Urinary bladder (tissue), 3 donors: ENCODE measurements at regions not wholly inside any gene's neighbourhood (a gene's known extent, or its start where the extent isn't known, plus 50 kb on each side); places are given as distances from the start of the nearest gene placed in this dataset.

Experiments
- DNase-seq: peaks from one replicate; pipeline ENCODE4 v3.0.0-alpha.2; 2015; ENCODE audit errors: extremely low spot score
- H3K27ac ChIP-seq: one replicate; pipeline ENCODE4 v1.5.1; 2013; ENCODE audit warnings: low read depth, mild to moderate bottlenecking, moderate library complexity
- H3K36me3 ChIP-seq: one replicate; pipeline ENCODE4 v1.6.1; 2013; ENCODE audit warnings: mild to moderate bottlenecking, moderate library complexity; ENCODE audit not compliant: insufficient read depth
- H3K4me1 ChIP-seq: one replicate; pipeline ENCODE4 v1.6.1; 2013; ENCODE audit warnings: mild to moderate bottlenecking, moderate library complexity; ENCODE audit not compliant: insufficient read depth
- H3K4me3 ChIP-seq: one replicate; pipeline ENCODE4 v1.5.1; 2013; ENCODE audit warnings: low read depth, low read length
- WGBS: extraction: QIAGEN DNeasy Blood & Tissue Kit; methylation state at CpG from one replicate; pipeline ENCODE4 v1.1.7; 2013; 5-methylcytosine and 5-hydroxymethylcytosine counted together
- donor health status: healthy with polysubstance abuse.
- donor health status: healthy.

DNA sequence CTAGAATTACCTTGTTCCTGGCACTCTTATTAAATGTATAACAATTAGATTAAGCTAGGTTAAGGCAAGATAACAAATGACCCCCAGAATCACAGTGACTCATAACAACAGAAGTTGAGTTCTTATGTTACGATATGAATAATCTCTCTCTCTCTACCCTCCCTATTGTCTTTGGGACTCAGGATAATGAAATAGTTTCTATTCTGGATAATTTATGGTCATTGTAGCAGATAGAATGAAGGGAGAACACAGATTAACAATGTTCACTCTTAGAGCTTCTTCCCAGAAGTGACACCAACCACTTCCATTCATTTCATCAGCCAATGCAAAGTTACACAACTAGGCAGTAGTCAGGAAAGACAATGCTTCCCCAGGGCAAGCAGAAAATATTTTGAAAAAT is 334.5 kb downstream of the C11orf87 start:
- 89% methylated on average over 1 of the region's 1 CpG for WGBS
- Histone ChIP-seq H3K4me1 (no peaks in the 10 kb centered on the region), H3K36me3 (no peaks in the 10 kb centered on the region), H3K4me3 (no peak overlapping the region), H3K27ac (no peak overlapping the region)
- DNase-seq, result no peak

DNA sequence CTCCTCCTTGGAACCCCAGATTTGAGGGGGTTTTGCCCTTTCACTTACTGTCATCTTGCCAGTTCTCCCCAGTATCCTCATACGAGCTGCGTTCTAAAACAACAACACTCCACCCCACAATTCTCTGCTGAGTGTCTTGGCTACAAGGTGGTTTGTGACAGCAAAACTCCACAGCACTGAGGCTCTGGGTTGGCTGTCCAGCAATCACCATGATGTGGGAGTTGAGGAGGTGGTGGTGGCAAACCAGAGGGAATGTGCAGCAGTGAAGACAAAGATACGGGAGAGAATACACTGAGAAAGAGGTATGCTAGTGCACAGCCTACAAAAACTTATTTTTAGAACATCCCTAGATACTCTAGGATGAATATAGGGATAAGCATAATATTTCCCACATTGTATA is 335.0 kb downstream of the C11orf87 start:
- DNase-seq, result no peak
- WGBS, result 83% methylated on average over 3 of the region's 3 CpGs
- H3K4me3 ChIP-seq, result no peak overlapping the region
- no peak overlapping the region for H3K27ac ChIP-seq
- no peaks in the 10 kb centered on the region for H3K4me1 ChIP-seq
- H3K36me3 ChIP-seq, result no peaks in the 10 kb centered on the region

DNA sequence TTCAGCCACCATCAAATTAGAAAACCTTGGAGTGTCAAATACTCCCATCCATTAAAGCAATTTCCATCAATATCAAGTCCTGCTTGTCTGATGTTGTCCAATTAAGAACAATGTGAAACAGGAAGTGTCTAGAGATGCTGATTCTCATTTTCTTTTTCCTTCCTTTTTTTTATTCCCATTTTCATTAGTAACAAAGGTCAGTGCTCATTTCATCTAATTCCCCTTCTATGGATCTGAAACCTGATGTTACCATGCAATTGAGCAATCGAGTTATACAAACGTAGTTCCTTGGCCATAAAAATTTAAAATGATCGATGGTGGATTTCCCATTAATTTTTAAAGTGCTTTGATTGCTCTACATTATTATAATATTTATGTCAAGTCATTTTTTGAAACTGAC is 330.6 kb upstream of the ZC3H12C start:
- no peak for DNase-seq
- H3K4me1 ChIP-seq, result no peaks in the 10 kb centered on the region
- H3K4me3 ChIP-seq, result no peak overlapping the region
- WGBS, result 86% methylated on average over 3 of the region's 3 CpGs
- H3K36me3 ChIP-seq, result no peaks in the 10 kb centered on the region
- no peak overlapping the region for H3K27ac ChIP-seq

DNA sequence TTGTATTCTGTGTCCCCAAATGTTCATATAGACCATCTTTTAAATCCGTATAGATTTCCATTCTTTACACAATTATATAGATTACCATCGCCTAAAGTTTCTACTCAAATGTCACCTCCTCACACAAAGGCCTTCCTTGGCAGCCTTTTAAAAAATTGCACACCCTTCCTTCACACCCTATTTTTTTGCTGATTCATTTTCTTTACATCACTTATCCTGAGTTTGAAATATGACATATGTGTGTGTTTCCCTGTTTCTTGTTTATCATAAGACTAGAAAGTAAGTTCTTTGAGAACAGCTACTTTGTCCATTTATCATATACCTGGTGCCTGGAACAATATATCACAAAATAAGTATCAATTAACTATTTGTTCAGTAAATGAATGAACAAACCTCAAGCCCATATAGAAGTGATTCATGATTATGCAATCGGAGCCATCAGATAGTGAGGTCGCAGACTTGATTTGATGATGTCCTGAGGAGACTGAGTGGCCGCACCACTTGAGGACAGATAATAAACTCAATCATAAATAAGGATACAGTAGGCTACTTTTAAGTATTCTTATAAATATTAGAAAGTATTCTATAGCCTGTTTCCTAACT is 327.4 kb upstream of the ZC3H12C start:
- Histone ChIP-seq H3K4me1 (no peaks in the 10 kb centered on the region), H3K27ac (no peak overlapping the region), H3K36me3 (no peaks in the 10 kb centered on the region), H3K4me3 (no peak overlapping the region)
- 88% methylated on average over 5 of the region's 5 CpGs for WGBS
- no peak for DNase-seq

DNA sequence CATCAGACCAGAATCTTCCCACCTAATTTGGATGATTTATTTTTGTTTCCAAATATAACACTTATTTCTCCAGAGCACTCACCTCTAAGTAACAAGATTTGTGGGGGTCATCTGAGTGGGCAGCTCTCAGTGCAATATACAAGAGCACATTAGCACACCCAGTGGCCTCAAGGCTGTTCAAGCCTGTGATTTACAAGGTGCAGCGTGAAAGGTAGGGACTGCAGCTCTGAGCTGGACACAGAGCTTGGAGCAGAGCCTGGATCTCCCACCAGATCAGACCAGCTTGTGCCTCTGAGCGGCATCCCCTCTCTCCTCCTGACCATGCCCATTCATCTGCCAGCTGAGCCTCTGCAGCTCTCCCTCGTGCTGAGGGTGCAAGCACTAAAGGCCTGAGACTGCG is 323.3 kb upstream of the ZC3H12C start:
- no peaks in the 10 kb centered on the region for H3K36me3 ChIP-seq
- H3K4me3 ChIP-seq, result no peak overlapping the region
- DNase-seq, result no peak
- WGBS, result 48% methylated on average over 4 of the region's 4 CpGs
- H3K27ac ChIP-seq, result no peak overlapping the region
- H3K4me1 ChIP-seq, result no peaks in the 10 kb centered on the region

DNA sequence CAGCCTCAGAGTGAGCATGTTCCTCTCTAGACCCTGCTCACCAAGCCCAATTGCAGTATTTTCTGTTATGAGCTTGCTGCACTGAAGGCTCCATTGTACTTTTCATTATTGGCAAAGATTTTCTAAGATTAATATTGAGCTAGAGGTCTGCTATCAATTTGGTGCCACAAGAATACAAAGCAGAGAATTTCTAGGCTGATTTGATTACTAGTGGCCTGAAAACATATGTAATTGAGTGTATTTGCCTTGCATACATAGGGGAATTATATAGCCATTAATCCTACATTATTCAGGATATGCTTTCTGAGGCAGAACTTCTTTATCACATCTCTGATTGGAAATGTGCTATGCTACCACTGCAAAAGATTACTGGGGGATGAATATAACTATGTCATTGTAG is 322.9 kb upstream of the ZC3H12C start:
- H3K36me3 ChIP-seq, result no peaks in the 10 kb centered on the region
- no peak overlapping the region for H3K4me3 ChIP-seq
- no peak overlapping the region for H3K27ac ChIP-seq
- H3K4me1 ChIP-seq, result no peaks in the 10 kb centered on the region
- no peak for DNase-seq

DNA sequence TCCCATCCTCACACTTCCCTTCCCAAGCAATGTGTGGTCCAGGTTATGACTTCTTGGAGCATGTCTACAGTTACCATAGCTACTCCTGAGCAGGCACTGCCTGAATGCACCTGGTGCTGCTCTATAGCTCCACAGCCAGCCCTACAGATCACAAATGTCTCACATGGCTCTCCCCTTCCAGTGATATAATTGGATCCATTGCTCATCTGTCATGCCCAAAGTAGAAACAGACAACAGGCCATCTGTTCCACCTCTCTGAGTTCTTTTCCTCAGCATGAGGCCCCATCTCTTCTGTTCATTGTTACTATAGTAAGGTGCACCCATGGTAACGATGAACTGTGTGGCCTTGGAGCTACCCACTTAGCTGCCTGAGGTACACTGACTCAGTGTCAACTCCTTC is 320.3 kb upstream of the ZC3H12C start:
- no peak for DNase-seq
- 81% methylated on average over 1 of the region's 1 CpG for WGBS
- H3K27ac ChIP-seq, result no peak overlapping the region

DNA sequence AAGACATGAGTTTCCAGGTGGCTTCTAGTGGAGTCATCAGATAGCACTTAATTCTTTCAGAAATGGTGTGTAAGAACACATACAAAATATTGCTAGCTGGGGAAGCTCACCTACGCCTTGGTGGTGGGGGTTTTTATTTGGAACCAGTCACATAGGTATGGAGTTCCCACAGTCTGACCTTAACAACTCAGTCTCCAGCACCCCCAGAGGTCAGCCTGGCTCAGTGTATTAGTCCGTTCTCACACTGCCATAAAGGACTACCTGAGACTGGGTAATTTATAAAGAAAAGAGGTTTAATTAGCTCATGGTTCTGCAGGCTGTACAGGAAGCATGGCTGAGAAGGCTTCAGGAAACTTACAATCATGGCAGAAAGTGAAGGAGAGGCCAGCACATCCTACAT is 317.5 kb upstream of the ZC3H12C start:
- Histone ChIP-seq H3K4me3 (no peak overlapping the region), H3K4me1 (no peaks in the 10 kb centered on the region), H3K36me3 (no peaks in the 10 kb centered on the region), H3K27ac (no peak overlapping the region)
- 81% methylated on average over 2 of the region's 2 CpGs for WGBS
- DNase-seq, result no peak

More for the DNA sequence above, 320.3 kb upstream of the ZC3H12C start:
- Histone ChIP-seq H3K36me3 (no peaks in the 10 kb centered on the region), H3K4me3 (no peak overlapping the region), H3K4me1 (no peaks in the 10 kb centered on the region)

DNA sequence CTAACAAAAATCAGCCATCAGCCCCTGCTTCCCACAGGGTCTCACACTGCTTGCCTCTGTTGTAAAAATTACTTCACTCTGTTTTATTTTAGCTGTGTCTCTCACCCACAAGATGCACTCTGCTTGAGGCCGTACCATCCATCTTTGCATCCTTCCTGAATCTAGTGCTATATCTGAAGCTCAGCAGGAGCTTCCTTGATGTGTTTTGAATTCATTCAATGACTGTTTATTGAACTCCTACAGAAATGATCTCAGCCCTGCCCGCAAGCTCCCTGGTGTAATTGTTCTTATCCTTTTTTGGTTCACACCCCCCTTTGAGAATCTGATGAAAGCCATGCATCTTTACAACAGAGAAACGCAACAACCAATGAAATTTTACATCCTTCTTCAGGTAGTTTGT is 310.2 kb upstream of the ZC3H12C start:
- Histone ChIP-seq H3K4me3 (no peak overlapping the region), H3K36me3 (no peaks in the 10 kb centered on the region), H3K27ac (no peak overlapping the region), H3K4me1 (no peaks in the 10 kb centered on the region)
- no peak for DNase-seq
- WGBS, result 74% methylated on average over 3 of the region's 3 CpGs

DNA sequence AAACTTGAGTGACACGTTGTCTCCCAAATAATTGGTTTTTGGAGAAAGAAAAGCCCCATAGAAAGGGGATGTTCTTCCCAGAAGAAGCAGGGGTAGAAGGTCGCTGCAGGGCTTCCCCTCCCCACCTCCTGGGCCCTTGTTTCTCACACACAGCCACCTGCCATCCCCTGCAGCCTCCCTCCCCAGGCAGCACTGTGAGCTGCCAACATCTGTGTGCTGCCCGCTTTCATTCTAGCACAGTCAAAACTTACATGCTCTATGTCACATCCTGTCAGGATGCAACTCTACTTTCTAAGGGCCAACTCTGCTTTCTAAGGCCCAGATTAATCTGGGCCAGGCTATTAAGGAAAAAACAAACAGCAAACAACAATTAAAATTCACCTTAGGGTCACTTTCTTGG is 309.4 kb upstream of the ZC3H12C start:
- Histone ChIP-seq H3K36me3 (no peaks in the 10 kb centered on the region), H3K27ac (no peak overlapping the region), H3K4me3 (no peak overlapping the region), H3K4me1 (no peaks in the 10 kb centered on the region)
- WGBS, result 55% methylated on average over 3 of the region's 3 CpGs
- DNase-seq, result no peak

DNA sequence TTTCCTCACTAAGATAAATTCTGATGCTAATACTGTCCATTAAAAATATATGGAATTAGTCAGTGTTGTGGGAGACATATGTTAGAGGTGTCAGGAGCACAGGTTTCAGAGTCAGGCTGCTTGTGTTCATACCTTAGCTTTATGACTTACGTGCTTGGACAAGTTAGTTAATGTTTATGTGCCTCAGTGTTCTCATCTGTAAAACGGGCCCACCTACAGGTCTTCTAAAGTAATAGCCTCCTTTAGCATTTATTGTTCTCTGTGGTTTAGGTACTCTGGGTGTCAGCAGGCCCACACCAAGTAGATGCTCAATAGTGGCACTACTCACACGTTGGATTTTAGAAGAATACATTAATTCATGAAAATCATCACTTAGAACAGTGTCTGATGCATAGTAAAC is 308.7 kb upstream of the ZC3H12C start:
- no peak for DNase-seq
- H3K36me3 ChIP-seq, result no peaks in the 10 kb centered on the region
- H3K4me3 ChIP-seq, result no peak overlapping the region
- no peaks in the 10 kb centered on the region for H3K4me1 ChIP-seq
- no peak overlapping the region for H3K27ac ChIP-seq
- WGBS, result 83% methylated on average over 3 of the region's 3 CpGs

DNA sequence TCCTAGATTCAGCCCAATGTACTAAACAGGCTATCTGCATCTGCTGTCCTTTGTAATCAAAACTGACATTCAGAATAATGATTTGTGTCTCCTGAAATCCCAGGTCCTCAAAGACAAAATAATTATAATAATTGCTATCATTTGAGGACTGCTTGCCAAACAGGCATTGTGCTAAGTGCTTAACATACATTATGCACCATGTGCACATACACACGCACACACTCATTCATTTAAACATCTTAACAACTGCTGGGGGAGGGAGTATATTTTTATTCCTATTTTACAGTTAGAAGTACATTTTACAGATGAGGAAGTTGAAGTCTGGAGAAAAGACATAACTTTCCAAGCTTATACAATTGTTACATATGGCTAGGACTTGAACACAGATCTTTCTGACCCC is 308.0 kb upstream of the ZC3H12C start:
- Histone ChIP-seq H3K27ac (no peak overlapping the region), H3K36me3 (no peaks in the 10 kb centered on the region), H3K4me3 (no peak overlapping the region), H3K4me1 (no peaks in the 10 kb centered on the region)
- DNase-seq, result no peak
- 99% methylated on average over 1 of the region's 1 CpG for WGBS

DNA sequence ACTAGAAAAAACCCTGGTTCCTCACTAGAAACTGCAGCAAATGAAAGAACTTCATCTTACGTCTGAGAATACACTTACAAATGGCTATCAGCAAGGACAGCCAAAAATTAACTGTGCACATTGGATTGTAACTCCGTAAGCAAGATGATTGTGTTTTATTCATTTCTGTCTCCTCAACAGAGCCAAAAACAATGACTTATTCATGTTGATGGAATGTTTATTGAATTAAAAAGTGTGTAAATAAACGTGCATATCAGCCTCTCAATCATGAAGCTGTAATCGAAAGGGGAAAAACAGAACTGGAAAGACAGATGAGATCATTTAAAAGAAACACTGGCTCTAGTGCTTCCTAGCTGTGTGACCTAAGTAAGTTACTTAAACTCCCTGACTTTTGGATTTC is 307.5 kb upstream of the ZC3H12C start:
- no peaks in the 10 kb centered on the region for H3K4me1 ChIP-seq
- no peak overlapping the region for H3K4me3 ChIP-seq
- no peak for DNase-seq
- no peaks in the 10 kb centered on the region for H3K36me3 ChIP-seq
- 47% methylated on average over 4 of the region's 4 CpGs for WGBS
- H3K27ac ChIP-seq, result no peak overlapping the region

DNA sequence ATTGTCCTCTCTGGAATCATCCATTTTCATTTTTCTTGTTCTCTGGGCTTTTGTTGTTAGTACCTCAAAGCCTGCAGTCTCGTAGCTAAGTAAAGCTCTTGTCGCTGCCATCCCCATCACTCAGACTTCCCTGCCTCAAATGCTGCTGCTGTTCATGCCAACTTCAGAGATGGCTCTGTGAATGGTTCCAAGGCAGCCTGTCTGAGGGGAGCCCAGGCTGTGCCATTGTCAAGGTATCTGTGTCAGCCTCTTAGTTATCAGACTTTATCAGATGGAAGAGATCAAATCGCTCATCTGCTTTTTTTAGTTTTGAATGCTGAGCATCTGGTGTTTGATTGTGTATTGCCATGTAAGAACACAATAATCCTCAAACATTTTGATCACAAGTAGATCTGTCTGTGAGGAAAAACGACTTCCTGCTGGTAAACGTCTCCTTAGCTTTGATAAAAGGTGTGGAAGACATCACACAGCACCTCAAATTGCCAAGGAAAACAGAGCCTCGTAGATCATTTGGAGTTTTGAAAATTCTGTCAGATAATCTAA is 304.2 kb upstream of the ZC3H12C start:
- no peak overlapping the region for H3K27ac ChIP-seq
- no peak for DNase-seq
- H3K4me3 ChIP-seq, result no peak overlapping the region
- H3K4me1 ChIP-seq, result no peaks in the 10 kb centered on the region
- 30% methylated on average over 6 of the region's 6 CpGs for WGBS
- no peaks in the 10 kb centered on the region for H3K36me3 ChIP-seq

DNA sequence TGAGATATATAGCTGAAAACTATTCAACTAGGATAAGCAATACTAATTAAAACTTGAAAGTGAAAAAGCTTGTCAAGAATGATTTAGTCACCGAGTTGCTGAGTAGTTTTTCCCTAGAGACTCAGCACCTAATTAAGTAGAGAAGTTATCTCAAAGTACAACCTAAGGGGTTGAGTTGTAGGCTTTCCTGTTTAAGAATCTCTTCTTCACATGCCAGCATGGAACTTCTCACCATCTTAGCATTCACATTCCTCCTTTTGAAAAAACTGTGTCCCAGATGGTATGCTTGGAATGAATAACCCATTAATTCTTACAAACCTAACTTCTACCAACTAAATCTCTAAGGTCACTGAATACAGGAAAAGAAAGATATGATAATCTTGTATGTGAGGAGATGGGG is 303.3 kb upstream of the ZC3H12C start:
- H3K27ac ChIP-seq, result no peak overlapping the region
- 60% methylated on average over 1 of the region's 1 CpG for WGBS
- H3K4me3 ChIP-seq, result no peak overlapping the region
- H3K4me1 ChIP-seq, result no peaks in the 10 kb centered on the region
- H3K36me3 ChIP-seq, result no peaks in the 10 kb centered on the region
- no peak for DNase-seq
